ENCODE measurements at regions not wholly inside any gene's neighbourhood (a gene's known extent, or its start where the extent isn't known, plus 50 kb on each side); places are given as distances from the start of the nearest gene placed in this dataset.

- TF ChIP-seq CTCF (conservative IDR thresholded peaks at IDR 0.05 in 1 of 2, IDR thresholded peaks at IDR 0.05 in 1 of 2; ENCODE audit: low read depth in 1 of 2, low read length in 2 of 2) (no peak), EZH2 (IDR thresholded peaks at IDR 0.05; ENCODE audit: low read length, missing control alignments) (no peak)
Observed at GRCh38 chr4:45971108-45971507, 152.7 kb downstream of the GABRG1 start.

All from fibroblast of lung (primary cell).